GM21619 (cell line): ENCODE measurements at regions not wholly inside any gene's neighbourhood (a gene's known extent, or its start where the extent isn't known, plus 50 kb on each side); places are given as distances from the start of the nearest gene placed in this dataset.

Experiments used
- ATAC-seq: cut with Tn5 transposase; IDR thresholded peaks from one replicate; pipeline ENCODE4 v1.9.1; 2021; ENCODE audit not compliant: unreplicated experiment

DNA sequence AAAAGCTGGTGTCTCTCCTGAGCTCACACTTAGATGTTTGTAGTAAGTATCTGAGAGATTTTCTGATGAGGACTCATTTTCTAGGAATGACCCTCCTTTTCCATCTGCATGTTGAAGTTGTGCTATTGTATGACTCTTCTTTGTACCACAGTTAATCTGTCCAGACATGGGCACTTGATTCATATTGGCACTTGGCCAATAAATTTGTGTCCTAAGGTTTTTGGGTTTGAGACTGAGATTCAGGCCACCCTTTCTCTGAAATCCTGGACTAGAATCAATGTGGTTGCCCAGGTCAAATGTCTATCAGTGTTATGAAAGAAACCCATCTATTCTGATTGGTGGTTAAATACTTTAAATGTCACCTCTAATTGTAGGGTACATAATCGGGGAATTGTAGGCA lies 869.0 kb downstream of the SH3BGRL start:
- ATAC-seq, result no peak

DNA sequence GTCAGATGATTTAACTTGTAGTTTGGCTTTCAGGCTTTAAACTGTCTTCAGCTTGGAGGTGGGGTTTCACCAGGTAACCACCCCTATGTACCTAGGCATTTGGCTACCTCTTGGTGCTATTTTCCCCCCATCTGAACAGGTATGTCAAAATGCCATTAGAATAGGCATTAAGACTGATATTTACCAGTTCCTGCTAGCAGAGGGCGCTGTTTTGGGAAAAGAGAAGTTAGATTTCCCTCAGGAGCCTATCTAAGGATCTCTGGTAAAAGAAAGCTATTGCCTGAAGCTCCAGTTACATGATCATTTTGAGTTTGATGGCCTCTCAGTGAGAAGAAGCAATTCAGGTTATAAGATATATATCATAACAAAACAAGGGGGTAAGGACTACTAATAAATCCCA lies 879.1 kb downstream of the SH3BGRL start:
- no peak for ATAC-seq

GRCh38 chrX:82087699-82088098 lies 885.8 kb downstream of the SH3BGRL start:
- ATAC-seq, result no peak

- ATAC-seq, result no peak
Measured at GRCh38 chrX:82092307-82092706, 890.4 kb downstream of the SH3BGRL start.

GRCh38 chrX:82125103-82125502 lies 923.2 kb downstream of the SH3BGRL start:
- ATAC-seq, result no peak

DNA sequence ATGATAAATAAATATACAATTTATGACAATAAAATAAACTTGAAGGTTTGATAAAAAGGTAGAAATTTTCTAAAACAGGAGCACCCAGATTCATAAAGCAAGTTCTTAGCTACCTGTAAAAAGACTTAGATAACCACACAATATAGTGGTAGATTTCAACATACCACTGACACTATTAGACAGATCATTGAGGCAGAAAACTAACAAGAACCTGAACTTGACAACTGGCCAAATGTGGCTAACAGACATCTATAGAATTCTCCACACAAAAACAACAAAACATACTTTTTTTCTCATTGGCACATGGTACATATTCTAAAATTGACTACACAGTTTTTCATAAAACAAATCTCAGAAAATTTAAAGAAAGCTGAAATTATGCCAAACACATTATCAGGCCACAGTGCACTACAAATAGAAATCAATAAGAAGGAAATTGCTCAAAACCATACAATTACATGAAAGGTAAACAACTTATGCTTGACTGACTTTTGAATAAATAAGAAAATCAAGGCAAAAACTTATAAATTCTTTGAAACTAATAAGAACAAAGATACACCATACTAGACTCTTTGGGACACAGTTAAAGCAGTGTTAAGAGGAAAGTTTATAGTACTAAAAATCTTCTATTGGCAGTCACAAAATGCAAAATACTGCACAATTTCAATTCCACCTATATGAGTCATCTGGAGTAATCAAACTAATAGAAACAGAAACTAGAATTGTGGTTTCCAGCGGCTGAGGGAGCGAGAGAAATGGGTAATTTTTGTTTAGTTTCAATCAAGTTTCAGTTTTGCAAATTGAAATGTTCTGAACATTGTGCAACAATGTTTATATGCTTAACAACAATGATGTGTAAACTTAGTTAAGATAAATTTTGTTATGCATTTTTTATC lies 925.6 kb downstream of the SH3BGRL start:
- ATAC-seq, result peak; percentile 88

DNA sequence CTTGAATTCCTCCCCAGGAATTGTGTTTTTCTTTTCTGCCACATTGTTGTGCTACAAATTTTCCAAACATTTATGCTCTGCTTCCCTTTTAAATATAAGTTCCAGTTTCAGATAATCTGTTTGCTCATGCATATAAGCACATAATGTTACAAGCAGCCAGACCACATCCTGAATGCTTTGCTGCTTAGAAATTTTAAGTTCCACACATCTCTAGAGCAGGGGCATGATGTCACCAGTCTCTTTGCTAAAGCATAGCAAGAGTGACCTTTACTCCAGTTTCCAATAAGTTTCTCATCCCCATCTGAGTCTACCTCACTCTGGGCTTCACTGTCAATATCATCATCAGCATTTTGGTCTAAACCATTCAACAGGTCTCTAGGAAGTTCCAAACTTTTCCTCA lies 932.5 kb downstream of the SH3BGRL start:
- ATAC-seq, result no peak

DNA sequence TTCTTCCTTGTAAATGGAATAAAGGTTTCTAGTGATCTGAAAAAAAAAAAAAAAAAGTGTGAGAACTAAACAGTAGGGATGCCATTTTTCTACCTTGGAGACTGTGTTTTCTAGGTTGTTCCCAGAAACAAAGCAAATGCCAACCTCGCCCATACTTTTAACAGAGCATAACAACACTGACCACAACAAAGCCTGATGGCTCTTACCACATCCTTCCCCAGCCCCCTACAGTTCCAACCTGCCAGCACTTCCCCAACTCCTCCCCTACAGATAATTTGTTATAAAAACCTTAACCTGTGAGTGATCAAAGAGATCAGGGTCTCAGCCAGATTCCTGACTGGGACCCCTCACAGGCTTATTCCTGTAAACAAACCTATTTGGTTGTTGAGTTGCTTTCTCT lies 940.0 kb downstream of the SH3BGRL start:
- no peak for ATAC-seq

- no peak for ATAC-seq
Measured at GRCh38 chrX:82161195-82161594, 959.3 kb downstream of the SH3BGRL start.

- no peak for ATAC-seq
Measured at GRCh38 chrX:82163701-82164100, 961.8 kb downstream of the SH3BGRL start.

GRCh38 chrX:82196866-82197265 lies 995.0 kb downstream of the SH3BGRL start:
- ATAC-seq, result no peak

GRCh38 chrX:82208975-82209374 lies 1007.1 kb downstream of the SH3BGRL start:
- ATAC-seq, result no peak

GRCh38 chrX:82218361-82218760 lies 1016.5 kb downstream of the SH3BGRL start:
- no peak for ATAC-seq

DNA sequence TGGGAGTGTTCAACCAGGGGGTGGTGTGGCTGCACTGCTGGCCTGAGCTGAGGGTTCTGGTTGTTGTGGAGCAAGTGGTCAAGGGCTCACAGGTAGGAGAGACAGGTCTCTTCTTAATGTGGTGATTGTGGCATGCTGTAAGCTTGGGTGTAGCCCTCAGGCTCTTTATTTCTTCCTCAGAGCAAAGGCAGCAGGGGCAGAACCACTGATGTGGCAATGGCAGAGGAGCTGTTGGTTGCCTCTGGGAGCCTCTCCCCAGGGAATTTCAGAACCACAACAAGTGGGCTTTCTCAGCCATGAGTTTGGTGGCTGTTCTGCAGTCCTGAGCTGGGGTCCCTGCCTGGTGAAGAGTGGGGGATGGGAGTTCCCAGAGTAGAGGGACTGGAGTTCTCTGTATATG lies 1017.2 kb downstream of the SH3BGRL start:
- ATAC-seq, result no peak

- ATAC-seq, result no peak
Measured at GRCh38 chrX:82224961-82225360, 1023.1 kb downstream of the SH3BGRL start.

GRCh38 chrX:82230013-82230412 lies 1028.1 kb downstream of the SH3BGRL start:
- no peak for ATAC-seq

DNA sequence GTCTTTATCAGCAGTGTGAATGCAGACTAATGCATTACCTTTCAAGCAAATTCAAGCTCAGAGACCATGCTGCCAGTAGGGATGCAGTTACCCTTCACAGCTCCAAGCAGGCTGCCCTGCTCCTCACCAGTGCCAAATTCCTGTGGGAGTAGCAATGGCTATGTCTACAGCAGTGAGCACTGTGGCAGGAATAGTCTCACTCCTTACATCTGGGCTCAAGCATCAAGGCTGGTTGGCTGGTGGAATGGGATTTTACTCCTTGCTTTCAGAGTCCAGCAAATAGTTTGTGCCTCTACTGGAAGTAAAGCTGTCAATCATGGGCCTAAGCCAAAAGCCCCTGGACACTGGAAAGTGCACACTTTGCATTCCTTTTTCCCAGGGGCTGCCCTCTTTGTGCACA lies 1030.8 kb downstream of the SH3BGRL start:
- ATAC-seq, result no peak

GRCh38 chrX:82237328-82237727 lies 1035.4 kb downstream of the SH3BGRL start:
- no peak for ATAC-seq
